HG03354 (cell line): ENCODE measurements at regions not wholly inside any gene's neighbourhood (a gene's known extent, or its start where the extent isn't known, plus 50 kb on each side); places are given as distances from the start of the nearest gene placed in this dataset.
"Not testable (repeated sequence)": the region's sequence is repeated elsewhere in the genome, so short reads cannot be mapped to it uniquely, and the experiment has no call there.

Source experiments
- ATAC-seq: cut with Tn5 transposase; IDR thresholded peaks from one replicate; pipeline ENCODE4 v1.9.1; 2021; ENCODE audit warnings: mild to moderate bottlenecking; ENCODE audit not compliant: unreplicated experiment, poor library complexity, severe bottlenecking

DNA sequence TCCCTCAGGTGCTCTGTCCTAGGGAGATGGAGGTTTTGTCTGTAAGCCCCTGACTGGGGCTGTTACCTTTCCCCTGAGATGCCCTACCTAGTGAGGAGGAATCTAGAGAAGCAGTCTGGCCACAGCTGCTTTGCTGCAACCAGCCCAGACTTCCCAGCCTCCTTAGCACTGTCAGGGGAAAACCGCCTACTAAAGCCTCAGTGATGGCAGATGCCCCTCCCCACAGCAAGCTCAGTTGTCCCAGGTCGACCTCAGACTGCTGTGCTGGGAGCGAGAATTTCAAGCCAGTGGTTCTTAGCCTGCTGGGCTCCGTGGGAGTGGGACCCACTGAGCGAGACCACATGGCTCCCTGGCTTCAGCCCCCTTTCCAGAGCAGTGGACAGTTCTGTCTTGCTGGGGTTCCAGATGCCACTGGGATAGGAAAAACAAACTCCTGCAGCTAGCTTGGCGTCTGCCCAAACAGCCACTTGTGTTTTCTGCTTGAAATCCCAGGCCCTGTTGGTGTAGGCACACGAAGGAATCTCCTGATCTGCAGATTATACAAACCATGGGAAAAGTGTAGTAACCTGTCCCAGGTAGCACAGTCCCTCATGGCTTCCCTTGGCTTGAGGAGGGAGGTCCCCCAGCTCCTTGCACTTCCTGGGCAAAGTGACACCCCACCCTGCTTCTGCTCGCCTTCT is 146.4 kb upstream of the PROKR2 start:
- no peak for ATAC-seq

DNA sequence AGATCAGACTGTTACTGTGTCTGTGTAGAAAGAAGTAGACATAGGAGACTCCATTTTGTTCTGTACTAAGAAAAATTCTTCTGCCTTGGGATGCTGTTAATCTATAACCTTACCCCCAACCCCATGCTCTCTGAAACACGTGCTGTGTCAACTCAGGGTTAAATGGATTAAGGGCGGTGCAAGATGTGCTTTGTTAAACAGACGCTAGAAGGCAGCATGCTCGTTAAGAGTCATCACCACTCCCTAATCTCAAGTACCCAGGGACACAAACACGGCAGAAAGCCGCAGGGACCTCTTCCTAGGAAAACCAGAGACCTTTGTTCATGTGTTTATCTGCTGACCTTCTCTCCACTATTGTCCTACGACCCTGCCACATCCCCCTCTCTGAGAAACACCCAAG is 137.0 kb upstream of the PROKR2 start:
- ATAC-seq = not testable (repeated sequence)

DNA sequence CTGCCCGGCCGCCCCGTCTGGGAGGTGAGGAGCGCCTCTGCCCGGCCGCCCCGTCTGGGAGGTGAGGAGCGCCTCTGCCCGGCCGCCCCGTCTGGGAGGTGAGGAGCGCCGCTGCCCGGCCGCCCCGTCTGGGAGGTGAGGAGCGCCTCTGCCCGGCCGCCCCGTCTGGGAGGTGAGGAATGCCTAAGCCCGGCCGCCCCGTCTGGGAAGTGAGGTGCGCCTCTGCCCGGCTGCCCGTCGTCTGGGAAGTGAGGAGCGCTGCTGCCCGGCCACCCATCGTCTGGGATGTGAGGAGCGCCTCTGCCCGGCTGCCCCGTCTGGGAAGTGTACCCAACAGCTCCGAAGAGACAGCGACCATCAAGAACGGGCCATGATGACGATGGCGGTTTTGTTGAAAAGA is 136.6 kb upstream of the PROKR2 start:
- ATAC-seq = not testable (repeated sequence)

DNA sequence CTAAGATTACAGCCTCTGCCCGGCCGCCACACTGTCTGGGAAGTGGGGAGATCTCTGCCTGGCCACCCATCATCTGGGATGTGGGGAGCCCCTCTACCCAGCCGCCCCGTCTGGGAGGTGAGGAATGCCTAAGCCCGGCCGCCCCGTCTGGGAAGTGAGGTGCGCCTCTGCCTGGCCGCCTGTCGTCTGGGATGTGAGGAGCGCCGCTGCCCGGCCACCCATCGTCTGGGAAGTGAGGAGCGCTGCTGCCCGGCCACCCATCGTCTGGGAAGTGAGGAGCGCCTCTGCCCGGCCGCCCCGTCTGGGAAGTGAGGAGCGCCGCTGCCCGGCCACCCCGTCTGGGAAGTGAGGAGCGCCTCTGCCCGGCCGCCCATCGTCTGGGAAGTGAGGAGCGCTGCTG is 135.9 kb upstream of the PROKR2 start:
- not testable (repeated sequence) for ATAC-seq

DNA sequence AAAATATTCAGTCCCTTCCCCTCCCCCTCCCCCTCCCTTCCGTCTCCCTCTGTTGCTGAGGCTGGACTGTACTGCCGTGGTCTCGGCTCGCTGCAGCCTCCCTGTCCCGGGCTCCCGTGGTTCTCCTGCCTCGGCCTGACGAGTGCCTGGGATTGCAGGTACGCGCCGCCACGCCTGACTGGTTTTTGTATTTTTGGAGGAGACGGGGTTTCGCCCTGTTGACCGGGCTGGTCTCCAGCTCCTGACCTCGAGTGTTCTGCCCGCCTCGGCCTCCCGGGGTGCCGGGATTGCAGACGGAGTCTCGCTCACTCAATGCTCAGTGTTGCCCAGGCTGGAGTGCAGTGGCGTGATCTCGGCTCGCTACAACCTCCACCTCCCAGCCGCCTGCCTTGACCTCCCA is 135.5 kb upstream of the PROKR2 start:
- ATAC-seq = not testable (repeated sequence)

DNA sequence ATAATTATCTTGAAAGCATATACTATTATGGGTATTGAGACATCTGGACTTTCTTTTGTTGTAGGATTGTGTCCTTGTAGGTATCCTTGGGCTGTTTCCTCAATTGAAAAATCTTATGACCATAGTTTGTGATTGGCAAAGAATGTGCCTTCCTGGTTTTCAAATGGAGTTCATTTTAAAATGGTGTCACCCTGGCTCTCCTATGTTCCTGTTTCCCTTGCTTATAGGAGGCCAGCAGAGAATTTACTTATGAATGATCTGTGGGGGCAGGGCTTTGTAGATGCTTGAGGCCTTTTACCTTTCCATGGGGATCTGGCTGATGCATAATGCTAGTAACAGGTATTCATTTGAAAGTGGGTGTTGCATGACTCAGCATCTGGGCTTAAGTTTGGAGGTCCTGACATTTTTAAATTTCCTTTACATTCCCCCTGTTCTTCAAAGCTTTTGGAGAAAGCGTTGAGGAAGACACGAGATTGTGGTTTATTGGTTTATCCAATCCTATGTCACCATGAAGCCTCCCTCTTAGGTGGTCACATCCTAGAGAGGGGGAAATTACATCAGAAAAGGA is 135.0 kb upstream of the PROKR2 start:
- ATAC-seq = no peak

DNA sequence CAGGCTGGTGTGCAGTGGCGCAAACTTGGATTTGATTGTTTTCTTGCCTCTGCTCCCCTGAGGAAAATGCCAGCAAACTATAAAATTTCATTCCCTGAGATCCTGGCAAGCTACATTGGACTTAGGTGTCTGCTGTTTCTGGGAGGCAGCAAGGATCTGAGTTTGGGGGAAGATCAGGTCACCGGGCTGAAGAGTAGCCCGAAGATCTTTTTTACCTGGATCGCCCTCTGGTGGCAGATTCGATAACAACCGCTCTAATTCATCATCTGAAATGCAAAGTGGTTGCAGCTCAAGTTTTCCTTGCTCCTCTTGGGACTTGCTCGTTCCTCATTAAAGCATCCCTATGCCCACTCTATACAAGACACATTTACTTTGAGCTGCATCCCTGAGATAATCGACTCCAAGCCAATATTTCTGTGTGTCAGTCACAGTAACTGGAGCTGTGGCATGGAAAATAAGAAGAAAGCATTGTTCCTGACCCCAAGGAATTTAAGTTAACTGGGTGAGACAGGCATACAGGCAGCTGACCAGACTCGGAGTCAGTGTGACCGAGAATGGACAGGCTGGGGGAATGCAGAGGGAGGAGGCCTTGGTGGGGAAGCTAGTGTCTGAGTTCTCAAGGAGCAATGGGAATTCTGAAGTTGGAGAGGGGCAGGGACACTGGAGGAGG is 131.8 kb upstream of the PROKR2 start:
- ATAC-seq = peak; percentile 68

DNA sequence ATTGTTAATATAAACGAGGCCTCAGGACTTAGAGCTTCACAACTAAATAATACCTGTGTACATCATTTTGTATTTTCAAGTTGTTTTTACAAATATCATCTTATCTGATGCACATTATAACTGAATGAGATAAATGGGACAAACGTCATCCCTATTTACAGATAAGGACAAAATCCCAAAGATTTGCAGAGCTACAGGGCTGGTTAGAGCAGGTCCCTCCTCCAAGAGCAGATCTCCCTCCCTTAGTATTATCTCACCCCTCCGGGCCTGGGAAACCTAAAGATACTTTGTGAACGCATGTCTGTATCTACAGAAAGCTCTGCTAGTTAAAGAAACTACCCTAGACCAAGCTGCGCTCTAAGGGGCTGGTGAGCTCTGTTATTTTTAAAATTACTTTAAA is 130.4 kb upstream of the PROKR2 start:
- ATAC-seq = no peak

DNA sequence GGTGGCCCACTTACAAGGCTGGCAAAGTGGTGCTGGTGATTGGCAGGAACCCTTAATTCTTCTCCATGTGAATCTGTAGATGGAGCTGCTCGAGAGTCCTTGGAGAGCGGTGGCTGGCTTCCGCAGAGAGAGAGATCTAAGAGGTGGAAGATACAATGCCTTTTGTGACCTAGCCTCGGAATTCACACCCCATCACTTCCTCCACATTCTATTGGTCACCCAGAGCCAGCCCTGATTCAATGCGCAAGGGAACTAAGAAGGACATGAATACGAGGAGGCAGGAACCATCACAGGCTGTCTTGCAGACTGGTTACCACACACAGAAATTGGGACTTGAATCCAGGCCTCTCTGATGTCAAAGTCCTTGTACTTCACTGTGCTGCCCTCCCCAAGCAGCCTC is 128.9 kb upstream of the PROKR2 start:
- ATAC-seq = no peak

DNA sequence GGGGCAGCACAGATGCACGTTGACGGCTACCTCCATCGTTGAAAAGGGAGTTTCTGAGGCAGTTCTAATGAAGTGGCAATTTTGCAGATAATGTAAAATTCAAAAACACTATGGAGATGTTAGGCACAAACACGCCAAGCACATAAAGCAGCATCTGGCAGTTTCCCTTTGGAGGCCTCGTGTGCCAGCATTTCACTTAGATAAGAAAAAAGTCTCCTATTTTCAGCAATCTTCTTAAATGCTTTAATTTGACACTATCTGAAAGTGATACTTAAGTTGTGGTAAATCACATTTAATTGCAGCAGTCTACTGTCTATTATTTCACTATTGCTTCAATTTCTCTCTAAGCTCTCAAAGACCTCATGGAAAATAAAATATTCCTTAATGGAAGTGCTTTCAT is 125.3 kb upstream of the PROKR2 start:
- ATAC-seq = no peak

DNA sequence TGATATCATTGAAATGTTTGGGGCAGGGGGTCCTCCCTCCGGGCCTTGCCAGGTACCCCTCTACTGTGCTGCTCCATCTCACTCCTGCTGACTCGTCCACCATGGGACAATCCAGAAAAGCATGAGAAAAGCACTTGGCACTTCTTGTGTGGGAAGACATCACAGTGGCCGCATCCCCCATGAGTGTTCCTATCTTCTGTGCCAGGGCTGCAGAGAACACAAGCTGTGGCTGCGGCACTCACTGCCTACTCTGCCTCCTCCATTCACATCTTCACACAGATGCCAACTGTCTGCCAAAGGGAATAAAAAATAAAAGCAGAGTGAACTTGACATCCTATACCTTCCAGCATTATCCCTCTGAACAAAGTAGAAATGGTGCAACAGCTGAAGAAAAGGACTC is 117.4 kb upstream of the PROKR2 start:
- no peak for ATAC-seq

DNA sequence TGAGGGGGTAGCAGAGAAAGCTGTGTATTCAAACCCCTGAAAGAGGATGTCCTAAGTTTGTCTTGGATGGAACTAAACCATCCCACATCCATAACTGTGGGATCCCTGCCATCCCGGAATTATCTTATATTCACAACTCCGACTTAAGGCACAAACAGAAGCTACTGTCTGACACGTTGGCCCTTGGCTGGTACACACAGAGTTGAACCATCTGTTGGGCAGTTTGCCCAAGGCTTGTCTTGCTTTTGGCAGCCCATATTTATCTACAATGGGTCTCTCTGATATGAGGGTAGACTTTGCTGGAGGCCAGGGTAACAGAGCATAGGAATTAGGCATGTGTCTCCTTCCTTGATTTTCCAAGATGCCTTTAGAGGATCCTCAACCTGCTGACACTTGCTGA is 116.6 kb upstream of the PROKR2 start:
- no peak for ATAC-seq

DNA sequence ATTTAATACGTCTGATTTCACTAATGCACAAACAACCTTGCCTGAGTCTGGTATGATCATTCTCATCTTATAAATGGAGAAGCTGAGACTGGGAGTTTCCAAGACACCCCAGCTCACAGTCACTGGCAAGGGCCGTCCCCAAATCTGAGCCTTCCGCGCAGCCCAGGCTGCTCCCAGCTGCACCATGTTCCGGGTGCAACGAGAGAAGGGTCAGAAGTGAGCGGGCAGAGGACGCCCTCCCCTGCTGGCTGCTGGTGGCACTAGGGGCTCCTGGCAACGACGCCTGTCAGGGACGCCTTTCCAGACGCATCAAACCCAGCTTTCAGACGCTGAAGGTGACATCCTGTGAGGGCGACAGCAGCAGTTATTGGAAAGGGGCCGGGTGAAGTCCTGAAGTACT is 115.3 kb upstream of the PROKR2 start:
- ATAC-seq = no peak

DNA sequence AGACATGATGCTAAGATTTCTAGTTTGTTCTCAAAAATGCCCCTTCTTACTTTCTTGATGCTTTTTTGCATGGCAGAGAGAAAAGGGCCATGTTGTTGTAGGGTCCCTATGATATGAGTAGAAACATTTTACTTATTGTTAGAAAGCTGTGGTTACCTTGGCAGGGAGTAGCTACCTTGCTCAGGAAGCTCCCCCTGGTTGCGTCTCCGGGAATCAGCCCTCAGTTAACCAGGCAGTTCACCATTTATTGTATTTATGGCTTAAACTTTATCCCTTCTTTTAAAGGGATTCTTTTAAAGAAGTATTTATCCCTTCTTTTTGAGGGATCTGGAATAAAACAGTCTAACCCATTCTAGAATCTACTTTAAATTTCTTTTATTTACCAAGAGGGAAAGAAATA is 113.9 kb upstream of the PROKR2 start:
- no peak for ATAC-seq

DNA sequence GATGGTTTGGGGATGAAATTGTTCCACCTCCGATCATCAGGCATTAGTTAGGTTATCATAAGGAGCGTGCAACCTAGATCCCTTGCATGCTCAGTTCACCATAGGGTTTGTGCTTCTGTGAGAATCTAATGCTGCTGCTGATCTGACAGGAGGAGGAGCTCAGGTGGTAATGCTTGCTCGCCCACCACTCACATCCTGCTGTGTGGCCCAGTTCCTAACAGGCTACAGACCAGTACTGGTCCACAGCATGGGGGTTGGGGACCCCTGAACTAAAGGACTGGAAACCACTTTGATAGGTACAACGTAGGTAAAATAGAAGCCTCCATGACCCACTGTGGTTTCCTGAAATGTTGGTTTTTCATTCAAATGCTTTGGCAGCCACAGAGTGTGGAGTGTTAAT is 109.3 kb upstream of the PROKR2 start:
- no peak for ATAC-seq

DNA sequence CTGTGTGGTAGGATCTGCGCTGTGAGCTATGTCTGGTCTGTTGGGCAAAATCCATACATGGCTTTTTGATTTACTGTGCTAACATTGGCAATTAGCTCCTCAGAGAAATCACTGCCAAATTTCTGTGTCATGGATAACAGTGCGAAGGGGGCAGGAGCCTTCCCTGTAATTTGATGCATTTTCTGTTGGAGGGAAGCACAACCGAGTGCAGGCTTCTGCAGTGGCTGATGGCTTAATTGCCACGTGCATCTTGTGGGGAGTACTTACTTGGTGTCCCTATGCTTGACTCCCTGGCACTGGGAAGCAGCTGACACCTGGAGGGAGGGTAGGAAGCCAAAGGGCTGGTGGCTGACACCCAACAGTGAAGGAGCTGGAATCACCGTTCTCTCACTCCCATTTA is 99.3 kb upstream of the PROKR2 start:
- no peak for ATAC-seq

DNA sequence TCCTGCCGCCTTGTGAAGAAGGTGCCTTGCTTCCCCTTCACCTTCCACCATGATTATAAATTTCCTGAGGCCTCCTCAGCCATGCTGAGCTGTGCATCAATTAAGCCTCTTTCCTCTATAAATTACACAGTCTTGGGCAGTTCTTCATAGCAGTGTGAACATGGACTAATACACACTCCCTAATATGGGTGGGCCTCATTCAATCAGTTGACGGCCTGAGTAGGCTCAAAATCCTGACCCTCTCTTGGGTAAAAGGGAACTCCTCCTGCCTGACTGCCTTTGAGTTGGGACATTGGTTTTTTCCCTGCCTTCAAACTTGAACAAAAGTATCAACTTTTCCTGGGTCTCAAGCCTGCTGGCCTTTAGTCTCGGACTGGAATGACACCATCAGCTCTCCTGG is 96.6 kb upstream of the PROKR2 start:
- ATAC-seq = no peak

DNA sequence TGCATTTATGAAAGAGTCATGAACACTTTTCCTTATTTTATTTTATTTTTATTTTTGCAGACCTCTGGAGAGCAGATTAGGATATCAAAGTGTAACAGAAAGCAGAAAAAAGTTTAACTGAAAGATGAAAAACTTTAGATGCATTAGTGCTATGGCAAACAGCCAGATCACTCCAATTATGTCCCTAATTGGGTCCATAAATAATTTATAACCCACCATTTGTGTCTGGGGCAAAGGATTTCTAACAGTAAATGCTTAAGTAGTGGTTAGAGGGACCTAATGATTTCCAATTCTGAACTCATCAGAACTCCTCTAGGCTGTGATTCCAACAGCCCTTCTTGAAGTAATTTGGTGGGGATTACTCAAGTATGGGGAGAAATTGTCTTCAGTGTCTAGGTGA is 93.7 kb upstream of the PROKR2 start:
- no peak for ATAC-seq

DNA sequence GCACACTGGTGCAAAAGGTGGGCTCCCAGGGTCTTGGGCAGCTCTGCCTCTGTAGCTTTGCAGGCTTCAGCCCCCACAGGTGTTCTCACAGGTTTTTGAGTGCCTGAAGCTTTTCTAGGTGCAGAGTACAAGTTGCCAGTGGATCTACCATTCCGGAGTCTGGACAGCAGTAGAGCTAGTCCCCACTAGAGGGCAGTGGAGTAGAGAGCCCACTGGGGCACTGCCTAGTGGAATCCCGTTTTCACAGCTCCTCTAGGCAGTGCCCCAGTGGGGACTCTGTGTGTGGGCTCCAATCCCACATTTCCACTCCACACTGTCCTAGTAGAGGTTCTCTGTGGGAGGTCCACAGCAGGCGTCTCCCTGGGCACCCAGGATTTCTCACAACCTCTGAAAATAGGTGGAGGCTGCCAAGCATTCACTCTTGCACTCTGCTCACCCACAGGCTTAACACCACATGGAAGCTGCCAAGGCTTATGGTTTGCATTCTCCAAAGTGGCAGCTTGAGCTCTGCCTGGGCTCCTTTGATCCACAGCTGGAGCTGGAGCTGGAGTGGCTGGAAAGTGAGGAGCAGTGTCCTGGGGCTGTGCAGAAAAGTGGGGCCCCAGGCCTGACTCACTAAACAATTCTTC is 86.3 kb upstream of the PROKR2 start:
- peak; percentile 71 for ATAC-seq

DNA sequence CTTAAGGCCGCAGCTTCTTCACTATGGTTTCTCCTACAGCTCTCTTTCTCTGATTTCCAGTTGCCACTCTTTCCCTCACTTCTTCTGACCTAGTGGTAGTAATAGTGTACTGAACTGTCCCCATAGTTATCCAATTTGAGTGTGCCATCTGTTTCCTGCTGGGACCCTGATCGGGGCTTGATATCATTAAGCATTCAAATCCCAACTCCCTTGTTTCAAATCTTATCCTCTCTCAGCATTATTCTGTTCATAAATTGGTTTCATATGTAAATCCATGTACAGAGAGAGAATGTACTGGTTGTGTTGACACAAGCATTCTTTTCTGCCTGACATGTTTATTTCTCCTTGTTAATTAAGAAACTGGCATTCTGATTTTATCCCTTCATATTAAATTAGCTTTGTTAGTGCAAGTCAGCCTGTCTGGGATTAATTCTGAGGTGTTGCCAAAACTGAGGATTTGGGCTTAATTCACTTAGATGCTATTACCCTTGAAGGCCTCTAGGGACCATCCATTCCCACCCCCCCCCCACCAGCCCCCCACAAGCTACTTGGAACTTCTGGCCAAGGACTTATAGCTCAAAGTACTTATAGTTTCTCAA is 84.6 kb upstream of the PROKR2 start:
- no peak for ATAC-seq
